ENCODE measurements at regions not wholly inside any gene's neighbourhood (a gene's known extent, or its start where the extent isn't known, plus 50 kb on each side); places are given as distances from the start of the nearest gene placed in this dataset.

DNA sequence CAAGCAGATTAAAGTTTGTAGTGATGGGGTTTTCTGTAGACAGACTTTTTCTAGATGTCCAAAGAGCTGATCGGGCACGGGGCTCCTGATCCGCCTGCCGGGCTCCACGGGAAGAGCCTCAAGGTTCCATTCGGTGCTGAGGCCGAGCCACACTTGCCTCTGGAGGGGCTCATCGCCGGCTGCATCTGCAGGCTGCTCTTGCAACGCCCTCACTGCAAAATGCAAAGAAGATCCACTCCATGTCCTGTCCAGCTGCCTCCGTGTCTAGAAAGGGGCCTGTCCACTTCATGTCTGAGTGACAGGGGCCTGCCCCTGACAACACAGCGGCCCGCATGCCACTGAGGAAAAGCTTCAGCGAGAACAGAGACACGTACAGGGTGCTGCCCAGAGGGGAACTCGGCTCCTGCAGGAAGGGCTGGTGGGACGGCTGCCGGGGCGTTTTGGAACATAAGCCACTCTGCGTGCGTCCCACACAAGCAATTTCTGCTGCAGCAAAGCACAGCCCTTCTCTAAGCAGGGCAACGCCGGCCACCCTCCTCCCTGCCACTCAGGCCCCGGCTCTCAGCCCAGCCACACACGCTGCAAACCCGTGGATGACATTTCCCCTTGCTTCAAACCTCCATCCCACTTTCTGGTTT is 53.6 kb upstream of the CTDP1 start:
- TF ChIP-seq POLR2AphosphoS5 (IDR thresholded peaks at IDR 0.05; ENCODE audit: low read depth, low read length), result no peak
- TF ChIP-seq POLR2A (IDR thresholded peaks at IDR 0.05; ENCODE audit: low read depth, low read length), result no peak

All from GM12892 (cell line).